ENCODE measurements at regions not wholly inside any gene's neighbourhood (a gene's known extent, or its start where the extent isn't known, plus 50 kb on each side); places are given as distances from the start of the nearest gene placed in this dataset.

GRCh38 chr2:2568411-2568810 is 237.3 kb upstream of the MYT1L start:
- TF ChIP-seq CTCF (IDR thresholded peaks at IDR 0.05), result no peak
- TF ChIP-seq POLR2A (IDR thresholded peaks at IDR 0.05), result no peak

All from body of pancreas (tissue), 4 donors.